PC-9 (cell line): ENCODE measurements at regions not wholly inside any gene's neighbourhood (a gene's known extent, or its start where the extent isn't known, plus 50 kb on each side); places are given as distances from the start of the nearest gene placed in this dataset.

ENCODE experiments used
- CTCF ChIP-seq: fragments of 200-600 bp; sonication (generic); conservative IDR thresholded peaks from 2 replicates; pipeline ENCODE4 v1.6.1; 2017; ENCODE audit warnings: mixed run types, antibody characterized with exemption, mild to moderate bottlenecking, moderate library complexity
- EZH2 ChIP-seq: fragments of 200-600 bp; sonication (generic); IDR thresholded peaks from 2 replicates; pipeline ENCODE4 v1.8.0; 2017; ENCODE audit warnings: antibody characterized with exemption, low read depth

GRCh38 chr4:189504220-189504619 is 436.5 kb upstream of the FRG1 start:
- TF ChIP-seq CTCF (no peak), EZH2 (no peak)
